ENCODE measurements at regions not wholly inside any gene's neighbourhood (a gene's known extent, or its start where the extent isn't known, plus 50 kb on each side); places are given as distances from the start of the nearest gene placed in this dataset.

DNA sequence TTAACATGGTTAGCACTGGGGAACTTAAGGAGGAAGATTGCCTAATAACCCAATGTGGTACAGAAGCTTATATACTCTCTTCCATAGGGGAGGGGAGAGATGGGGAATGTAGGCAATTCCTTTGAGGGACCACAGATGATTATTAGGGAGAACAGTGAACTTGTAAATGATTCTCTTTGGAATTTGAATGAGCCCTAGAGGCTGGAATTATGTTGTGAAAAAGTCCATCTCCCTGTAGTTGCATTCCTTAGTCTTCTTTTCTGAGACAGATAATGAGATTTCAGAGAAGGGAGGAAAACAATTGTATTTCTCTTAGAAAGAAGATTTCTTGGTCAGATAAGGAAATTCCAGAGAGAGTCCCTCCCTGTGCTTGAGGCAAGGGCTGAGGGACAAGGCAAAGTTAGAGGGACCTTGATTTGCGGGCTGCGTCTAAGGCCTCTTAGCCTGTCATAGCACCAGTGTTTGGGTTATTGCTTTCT lies 89.0 kb upstream of the HMCN1 start:
- no peak for DNase-seq

DNA sequence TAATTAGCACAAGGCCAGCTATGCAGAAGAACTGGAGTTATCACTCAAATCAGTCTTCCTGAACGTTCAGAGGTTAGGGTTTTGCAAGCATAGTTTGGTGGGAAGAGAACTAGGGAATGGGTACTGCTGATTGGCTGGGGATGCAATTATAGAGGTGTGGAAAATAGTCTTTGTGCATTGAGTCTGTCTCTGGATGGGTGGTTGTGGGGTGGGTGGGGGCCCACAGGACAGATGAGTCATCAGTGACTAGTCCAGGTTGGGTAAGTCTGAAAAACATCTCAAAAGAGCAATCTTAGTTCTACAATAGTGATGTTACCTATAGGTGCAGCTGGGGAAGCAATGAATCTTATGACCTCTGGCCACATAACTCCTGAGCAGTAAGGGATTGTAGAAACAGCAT lies 89.7 kb upstream of the HMCN1 start:
- no peak for DNase-seq

- DNase-seq, result no peak
These were observed 97.3 kb upstream of the HMCN1 start for GRCh38 chr1:185636848-185637247.

- DNase-seq, result no peak
These were observed 99.5 kb upstream of the HMCN1 start for GRCh38 chr1:185634704-185635103.

DNA sequence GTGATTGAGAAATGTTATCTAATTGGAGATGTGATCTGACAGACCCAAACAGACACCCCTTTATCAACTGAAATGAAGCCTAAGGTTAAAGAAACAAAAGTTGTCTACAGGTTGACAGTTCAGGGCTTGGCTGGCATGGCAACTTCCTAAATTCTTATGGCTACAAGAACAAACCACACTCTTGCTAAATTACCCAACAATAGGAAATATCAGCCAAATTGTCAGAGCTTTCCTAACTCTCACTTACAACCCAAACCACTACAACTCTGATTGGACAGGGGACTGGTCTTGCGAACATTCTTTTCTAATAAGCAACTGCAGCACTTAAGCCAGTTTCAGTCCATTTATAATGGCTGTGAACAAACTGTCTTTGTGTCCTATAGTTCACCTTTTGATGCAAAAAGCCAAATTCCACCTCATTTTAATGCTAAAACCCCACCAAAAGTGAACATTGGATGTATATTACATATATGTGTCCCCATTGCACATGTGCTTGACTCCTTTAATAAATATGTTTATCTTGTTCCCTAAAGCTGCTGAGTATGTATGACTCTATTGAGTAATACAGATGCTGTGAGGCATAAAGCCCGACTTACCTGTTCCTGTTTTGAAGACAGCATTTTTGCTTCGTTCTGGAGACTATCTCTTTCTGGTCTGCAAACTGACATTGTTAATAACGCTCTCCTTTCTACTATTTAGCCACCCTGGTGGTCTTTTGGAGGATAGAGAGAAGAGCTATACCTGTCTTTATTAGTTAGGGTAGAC lies 101.3 kb upstream of the HMCN1 start:
- no peak for DNase-seq

DNA sequence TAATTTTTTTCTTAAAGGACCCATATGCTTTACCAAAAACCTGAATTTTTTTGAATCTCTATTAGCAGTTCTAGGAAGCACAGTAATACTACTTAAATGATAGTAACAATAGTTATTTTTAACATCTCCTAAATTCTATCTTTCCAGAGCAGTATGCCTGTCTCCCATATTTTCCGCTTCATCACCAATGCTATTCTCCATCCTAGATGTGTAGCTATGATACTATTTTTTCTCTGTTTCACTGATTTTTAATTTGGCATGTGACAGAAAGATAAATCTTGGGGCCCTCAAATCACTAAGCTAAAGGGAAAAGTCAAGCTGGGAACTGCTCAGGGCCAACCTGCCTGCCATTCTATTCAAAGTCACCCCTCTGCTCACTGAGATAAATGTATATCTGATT lies 102.3 kb upstream of the HMCN1 start:
- no peak for DNase-seq

GRCh38 chr1:185627761-185628501 lies 106.3 kb upstream of the HMCN1 start:
- DNase-seq, result no peak

DNA sequence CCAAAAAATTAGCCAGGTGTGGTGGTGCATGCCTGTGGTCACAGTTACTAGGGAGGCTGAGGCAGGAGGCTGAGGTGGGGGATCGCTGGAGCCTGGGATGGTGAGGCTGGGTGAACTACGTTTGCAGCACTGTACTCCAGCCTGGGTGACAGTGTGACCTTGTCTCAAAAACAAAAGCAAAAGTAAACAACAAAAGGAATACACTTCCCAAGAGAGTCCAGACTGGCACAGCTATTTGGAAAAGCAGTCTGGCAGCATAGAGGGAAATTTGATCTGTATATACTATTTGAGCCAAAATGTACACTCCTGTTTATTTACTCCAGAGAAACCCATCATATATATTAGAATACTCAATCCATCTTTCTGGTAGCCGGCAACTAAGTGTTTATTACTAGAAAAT lies 107.0 kb upstream of the HMCN1 start:
- no peak for DNase-seq

DNA sequence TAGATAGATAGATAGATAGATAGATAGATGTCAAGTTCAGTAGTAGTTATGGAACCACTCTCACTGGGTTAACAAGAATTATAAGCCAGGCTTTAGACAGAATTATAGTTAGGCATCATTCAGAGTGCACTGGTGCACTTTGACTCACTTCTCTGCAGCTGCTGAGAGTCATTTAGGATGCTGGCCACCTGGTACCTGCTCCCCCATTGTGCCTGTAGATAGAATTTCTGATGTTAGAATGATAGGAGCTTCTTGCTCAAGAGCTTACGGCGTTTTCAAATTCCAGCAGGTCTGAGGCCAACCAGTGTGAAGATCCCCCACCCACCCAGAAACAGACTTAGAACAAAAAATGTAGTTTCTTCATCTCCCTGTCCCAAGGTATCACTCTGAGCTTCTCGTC lies 107.8 kb upstream of the HMCN1 start:
- DNase-seq, result no peak

DNA sequence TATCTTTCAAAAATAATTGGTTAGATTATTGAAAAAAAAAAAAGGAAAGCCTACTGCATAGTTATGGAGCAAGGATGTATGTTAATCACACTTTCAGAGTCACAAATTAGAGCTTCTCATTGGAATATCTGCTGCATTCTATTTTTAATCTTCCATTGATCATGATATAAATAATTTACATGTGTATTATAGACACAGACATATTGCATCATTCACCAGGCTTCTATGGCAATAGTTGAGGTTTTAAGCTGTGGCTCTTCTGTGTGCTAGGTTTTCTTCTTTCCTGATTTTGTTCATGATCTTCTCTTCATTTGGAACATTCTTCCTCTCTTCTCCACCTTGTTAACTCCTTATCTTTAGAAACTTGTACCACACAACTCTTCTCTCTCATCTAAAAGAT lies 123.2 kb upstream of the HMCN1 start:
- no peak for DNase-seq

DNA sequence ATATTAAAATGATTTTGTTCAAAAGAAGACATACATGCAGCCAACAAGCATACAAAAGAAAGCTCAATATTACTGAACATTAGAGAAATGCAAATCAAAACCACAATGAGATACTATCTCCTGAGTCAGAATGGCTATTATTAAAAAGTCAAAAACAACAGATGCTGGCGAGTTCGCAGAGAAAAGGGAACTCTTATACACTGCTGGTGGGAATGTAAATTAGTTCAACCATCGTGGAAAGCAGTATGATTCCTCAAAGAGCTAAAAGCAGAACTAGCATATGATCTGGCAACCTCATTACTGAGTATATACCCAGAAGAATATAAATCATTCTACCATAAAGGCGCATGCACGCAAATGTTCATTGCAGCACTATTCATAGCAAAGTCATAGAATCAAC lies 126.0 kb upstream of the HMCN1 start:
- no peak for DNase-seq

DNA sequence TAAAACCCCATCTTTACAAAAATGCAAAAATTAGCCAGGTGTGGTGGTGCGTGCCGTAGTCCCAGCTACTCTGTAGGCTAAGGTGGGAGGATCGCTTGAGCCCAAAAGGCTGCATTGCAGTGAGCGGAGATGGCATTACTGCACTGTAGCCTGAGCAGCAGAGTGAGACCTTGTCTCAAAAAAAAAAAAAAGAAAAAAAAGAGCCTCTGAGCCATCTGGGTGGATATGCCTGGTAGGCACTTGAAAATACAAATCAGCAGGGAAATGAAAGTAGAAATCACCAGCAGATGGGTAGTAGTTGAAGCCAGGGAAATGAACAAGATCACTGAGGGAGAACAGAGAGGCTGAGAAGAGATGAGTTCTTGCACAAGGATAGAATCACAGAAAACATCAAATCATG lies 131.0 kb upstream of the HMCN1 start:
- DNase-seq, result no peak

GRCh38 chr1:185601189-185601588 lies 133.0 kb upstream of the HMCN1 start:
- no peak for DNase-seq

DNA sequence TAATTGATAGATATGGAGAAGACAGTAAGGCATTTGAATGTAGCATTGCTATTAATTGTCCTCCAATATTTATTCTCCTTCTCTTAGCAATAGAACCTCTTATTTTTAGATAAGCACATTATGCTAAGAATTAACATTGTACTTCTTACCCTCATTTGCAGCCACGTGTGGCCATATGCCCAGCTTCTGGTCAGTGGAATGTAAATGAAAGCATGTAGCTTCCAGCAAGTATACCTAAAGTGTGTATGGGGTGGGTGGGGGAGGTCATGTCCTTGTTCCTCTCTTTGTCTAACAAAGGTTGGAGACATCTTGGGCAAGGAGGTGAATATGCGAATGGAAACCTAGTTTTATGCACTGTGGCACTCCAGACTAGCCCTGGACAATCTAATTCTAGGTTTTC lies 133.6 kb upstream of the HMCN1 start:
- DNase-seq, result no peak

DNA sequence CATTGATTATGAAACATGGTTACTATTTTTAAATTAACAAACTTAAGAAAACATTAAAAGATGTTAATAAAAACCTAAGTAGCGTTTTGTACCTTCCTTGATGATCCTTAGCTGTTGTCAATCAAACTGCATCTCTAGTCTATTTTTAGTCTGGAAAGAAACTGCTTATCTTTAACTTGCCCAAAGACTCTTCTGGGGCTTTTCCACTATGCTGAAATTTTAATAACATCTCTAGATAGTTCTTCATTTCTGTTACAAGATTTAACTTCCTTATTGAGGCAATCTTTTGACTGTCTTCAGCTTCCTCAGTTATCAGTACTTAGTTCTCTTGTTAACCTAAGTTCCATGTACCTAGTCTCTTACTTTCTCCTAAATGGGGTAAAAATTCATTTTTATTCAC lies 135.9 kb upstream of the HMCN1 start:
- DNase-seq, result no peak

GRCh38 chr1:185595835-185596667 lies 138.1 kb upstream of the HMCN1 start:
- peak; percentile 75 for DNase-seq

GRCh38 chr1:185594786-185595410 lies 139.3 kb upstream of the HMCN1 start:
- no peak for DNase-seq

DNA sequence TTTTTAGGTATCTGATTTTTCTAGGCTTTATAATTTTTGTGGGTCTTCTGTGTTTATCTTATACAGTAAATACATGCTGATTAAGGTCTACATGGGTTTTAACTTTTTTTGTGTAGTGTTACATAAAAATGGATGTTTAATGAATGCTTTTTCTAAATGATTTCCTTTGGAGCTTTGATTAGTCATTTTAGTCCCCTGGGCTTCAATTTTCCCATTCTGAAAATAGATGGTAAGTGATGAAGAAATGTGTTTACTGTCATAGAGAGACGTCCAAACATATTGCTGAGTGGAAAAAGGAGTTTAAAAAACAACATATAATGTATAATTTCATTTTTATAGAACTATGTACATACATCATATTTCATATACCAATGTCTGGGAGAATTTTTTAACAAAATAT lies 140.9 kb upstream of the HMCN1 start:
- no peak for DNase-seq

DNA sequence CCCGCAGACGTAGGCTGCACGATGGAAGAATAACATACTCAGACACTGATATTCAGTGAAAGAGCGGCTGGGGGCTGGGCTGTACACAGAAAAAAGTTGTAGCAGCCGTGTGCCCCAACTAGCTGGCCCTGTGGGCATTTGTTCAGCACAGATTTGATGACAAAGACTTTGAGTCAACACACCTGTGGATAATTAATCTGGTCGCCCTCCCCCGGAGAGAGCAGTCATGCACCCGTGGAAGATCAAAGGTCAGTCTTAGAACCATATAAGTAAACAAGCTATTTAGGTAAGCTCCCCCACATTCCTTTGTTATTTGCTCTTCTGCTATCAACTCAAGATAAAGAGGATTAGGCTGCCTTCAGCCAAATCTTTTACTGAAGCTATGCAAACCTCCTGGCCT lies 148.4 kb upstream of the HMCN1 start:
- DNase-seq, result no peak

- no peak for DNase-seq
These were observed 152.0 kb upstream of the HMCN1 start for GRCh38 chr1:185581961-185582725.

DNA sequence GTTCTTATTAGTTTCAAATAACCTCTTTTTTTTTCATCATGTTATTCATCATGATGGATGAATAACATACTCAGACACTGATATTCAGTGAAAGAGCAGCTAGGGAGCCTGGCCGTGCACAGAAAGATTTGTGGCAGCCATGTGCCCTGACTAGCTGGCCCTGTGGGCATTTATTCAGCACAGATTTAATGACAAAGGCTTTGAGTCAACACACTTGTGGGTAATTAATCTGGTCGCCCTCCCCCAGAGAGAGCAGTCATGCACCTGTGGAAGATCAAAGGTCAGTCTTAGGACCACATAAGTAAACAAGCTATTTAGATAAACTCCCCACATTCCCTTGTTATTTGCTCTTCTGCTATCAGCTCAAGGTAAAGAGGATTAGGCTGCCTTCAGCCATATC lies 153.2 kb upstream of the HMCN1 start:
- no peak for DNase-seq

GRCh38 chr1:185578293-185578692 lies 155.9 kb upstream of the HMCN1 start:
- no peak for DNase-seq

Measured in eye (tissue), 1 donor.